Duodenal mucosa (tissue), 2 donors: ENCODE measurements at regions not wholly inside any gene's neighbourhood (a gene's known extent, or its start where the extent isn't known, plus 50 kb on each side); places are given as distances from the start of the nearest gene placed in this dataset.

Experiments
- H3K27ac ChIP-seq: one replicate; pipeline ENCODE4 v1.7.0; 2013; ENCODE audit warnings: low read depth, low read length
- H3K27me3 ChIP-seq, 2 donors: one replicate each; pipeline ENCODE4 v1.7.0; 2013; ENCODE audit warnings: low read length in 2 of 2, control low read depth in 1 of 2; ENCODE audit not compliant: insufficient read depth in 2 of 2, control insufficient read depth in 1 of 2
- H3K36me3 ChIP-seq, 2 donors: one replicate each; pipeline ENCODE4 v1.7.0; 2013; ENCODE audit warnings: low read length in 2 of 2, control low read depth in 1 of 2; ENCODE audit not compliant: insufficient read depth in 2 of 2, control insufficient read depth in 1 of 2
- H3K4me1 ChIP-seq, 2 donors: one replicate each; pipeline ENCODE4 v1.7.0; 2013; ENCODE audit warnings: low read length in 2 of 2, control low read depth in 1 of 2; ENCODE audit not compliant: insufficient read depth in 2 of 2, control insufficient read depth in 1 of 2
- H3K4me3 ChIP-seq, 2 donors: one replicate each; pipeline ENCODE4 v1.7.0; 2013; ENCODE audit warnings: low read length in 2 of 2, low read depth in 1 of 2
- H3K9ac ChIP-seq, 2 donors: one replicate each; pipeline ENCODE4 v1.7.0; 2013; ENCODE audit warnings: low read length in 2 of 2, low read depth in 1 of 2
- H3K9me3 ChIP-seq, 2 donors: one replicate each; pipeline ENCODE4 v1.7.0; 2013; ENCODE audit warnings: low read length in 2 of 2, control low read depth in 1 of 2; ENCODE audit not compliant: control insufficient read depth in 1 of 2

GRCh38 chr16:51762081-51762996, 611.3 kb upstream of the SALL1 start:
- Histone ChIP-seq H3K9me3 (no peaks in the 10 kb centered on the region), H3K27ac (no peak overlapping the region), H3K36me3 (no peaks in the 10 kb centered on the region), H3K9ac (no peak overlapping the region), H3K27me3 (peaks cover 10 to 11% of the 10 kb centered on the region in 2 donors), H3K4me1 (no peaks in the 10 kb centered on the region), H3K4me3 (no peak overlapping the region)

DNA sequence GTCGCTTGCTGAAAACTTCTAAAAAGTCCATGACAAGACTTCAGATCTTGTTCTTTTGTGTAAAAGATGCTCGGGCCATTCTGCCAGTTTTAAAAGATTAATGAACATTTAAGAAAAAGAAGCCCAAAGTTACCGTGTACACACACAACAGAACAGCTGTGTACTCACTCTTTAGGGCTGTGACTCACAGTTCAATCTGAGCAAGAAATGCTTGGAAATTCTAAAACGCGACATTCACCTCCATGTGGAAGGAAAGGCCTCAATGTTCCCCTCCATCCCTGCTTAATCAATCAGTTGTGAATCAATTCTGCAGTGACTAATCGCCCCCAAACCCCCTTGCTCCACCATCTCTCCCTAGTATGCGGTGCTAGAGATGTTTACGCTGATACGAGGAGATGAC, 609.9 kb upstream of the SALL1 start:
- Histone ChIP-seq H3K27ac (no peak overlapping the region), H3K36me3 (no peaks in the 10 kb centered on the region), H3K4me3 (no peak overlapping the region), H3K9ac (no peak overlapping the region), H3K4me1 (no peaks in the 10 kb centered on the region), H3K9me3 (no peaks in the 10 kb centered on the region), H3K27me3 (peaks cover 10 to 11% of the 10 kb centered on the region in 2 donors)

- no peak overlapping the region for H3K27ac ChIP-seq
- no peaks in the 10 kb centered on the region for H3K36me3 ChIP-seq
- H3K27me3 ChIP-seq, result peaks cover 10 to 14% of the 10 kb centered on the region in 2 donors
- H3K4me3 ChIP-seq, result no peak overlapping the region
- no peaks in the 10 kb centered on the region for H3K4me1 ChIP-seq
- no peaks in the 10 kb centered on the region for H3K9me3 ChIP-seq
- H3K9ac ChIP-seq, result no peak overlapping the region
These were observed 608.9 kb upstream of the SALL1 start for GRCh38 chr16:51759999-51760398.

DNA sequence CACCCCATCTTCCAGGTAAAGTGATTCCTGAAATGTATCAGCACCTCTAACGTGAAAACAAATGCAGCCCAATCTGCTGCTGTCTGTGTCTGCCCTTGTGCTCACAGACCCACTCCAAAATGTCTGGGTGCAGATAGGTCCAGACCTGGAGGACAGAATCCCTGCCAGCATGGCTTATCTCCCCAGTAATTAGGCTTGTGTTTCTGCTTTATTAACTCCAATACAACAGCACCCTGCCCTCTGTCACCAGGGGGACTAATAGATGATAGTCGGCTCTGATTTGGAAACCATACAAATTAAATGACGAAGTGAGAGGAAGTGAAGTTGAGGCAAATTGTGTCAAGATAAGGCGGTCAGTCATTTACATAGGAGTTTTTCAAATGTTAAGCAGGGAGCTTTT, 608.3 kb upstream of the SALL1 start:
- peaks cover 12 to 21% of the 10 kb centered on the region in 2 donors for H3K27me3 ChIP-seq
- no peak overlapping the region for H3K27ac ChIP-seq
- no peaks in the 10 kb centered on the region for H3K36me3 ChIP-seq
- H3K4me3 ChIP-seq, result no peak overlapping the region
- H3K9ac ChIP-seq, result no peak overlapping the region
- no peaks in the 10 kb centered on the region for H3K4me1 ChIP-seq
- no peaks in the 10 kb centered on the region for H3K9me3 ChIP-seq

DNA sequence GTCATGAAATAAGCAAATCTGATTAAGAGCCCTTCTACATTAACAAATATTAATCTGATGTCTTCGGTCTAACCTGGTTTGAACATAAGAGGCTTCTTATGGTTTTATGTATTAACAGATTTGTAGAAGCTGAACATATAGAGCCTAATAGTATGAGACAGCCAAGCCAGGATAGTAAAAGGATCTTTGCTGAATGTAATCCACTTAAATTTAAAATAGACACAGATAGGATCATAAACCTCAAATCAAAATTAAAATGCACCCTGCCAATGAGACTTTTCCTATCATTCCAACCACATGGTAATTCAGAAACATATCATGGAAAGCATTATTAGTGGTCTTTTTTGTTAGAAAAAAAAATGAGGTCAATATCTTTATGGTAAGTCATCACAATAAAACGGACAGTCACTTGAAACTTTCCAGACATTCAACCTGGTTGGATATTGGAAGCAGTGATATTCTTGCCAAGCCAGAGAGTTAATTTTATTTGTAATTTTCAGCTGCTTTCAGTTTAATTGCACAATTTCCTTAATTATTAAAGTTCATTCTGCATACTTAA, 606.9 kb upstream of the SALL1 start:
- Histone ChIP-seq H3K4me1 (no peaks in the 10 kb centered on the region), H3K27ac (no peak overlapping the region), H3K36me3 (no peaks in the 10 kb centered on the region), H3K4me3 (no peak overlapping the region), H3K9ac (no peak overlapping the region), H3K27me3 (peaks cover 12 to 21% of the 10 kb centered on the region in 2 donors), H3K9me3 (no peaks in the 10 kb centered on the region)

DNA sequence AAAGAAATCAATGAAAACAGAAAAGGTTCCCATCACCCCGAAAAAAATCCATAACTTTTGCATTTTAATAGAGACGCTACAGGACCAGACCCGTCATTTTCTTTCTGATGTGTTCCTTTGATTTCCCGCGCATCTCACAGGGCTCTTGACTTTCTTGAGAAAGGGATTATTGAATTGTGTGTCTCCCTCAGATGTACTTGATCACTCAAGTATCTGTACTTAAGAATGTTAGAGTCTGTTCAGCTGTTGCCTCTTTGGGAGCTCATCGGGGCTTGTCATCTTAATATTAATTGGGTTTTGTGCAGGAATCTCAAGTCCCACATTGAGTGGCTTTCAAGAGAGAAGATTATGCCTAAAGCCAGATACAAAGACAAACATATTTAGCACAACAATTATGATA, 606.4 kb upstream of the SALL1 start:
- Histone ChIP-seq H3K9ac (no peak overlapping the region), H3K36me3 (no peaks in the 10 kb centered on the region), H3K4me1 (no peaks in the 10 kb centered on the region), H3K4me3 (no peak overlapping the region), H3K9me3 (no peaks in the 10 kb centered on the region), H3K27me3 (peaks cover 12 to 21% of the 10 kb centered on the region in 2 donors), H3K27ac (no peak overlapping the region)

- no peaks in the 10 kb centered on the region for H3K9me3 ChIP-seq
- peaks cover 12 to 21% of the 10 kb centered on the region in 2 donors for H3K27me3 ChIP-seq
- no peak overlapping the region for H3K9ac ChIP-seq
- H3K4me1 ChIP-seq, result no peaks in the 10 kb centered on the region
- no peak overlapping the region for H3K27ac ChIP-seq
- H3K4me3 ChIP-seq, result no peak overlapping the region
- no peaks in the 10 kb centered on the region for H3K36me3 ChIP-seq
These were observed 606.0 kb upstream of the SALL1 start for GRCh38 chr16:51757124-51757470.

GRCh38 chr16:51756447-51757123, 605.5 kb upstream of the SALL1 start:
- Histone ChIP-seq H3K9me3 (no peaks in the 10 kb centered on the region), H3K4me3 (no peak overlapping the region), H3K9ac (no peak overlapping the region), H3K36me3 (no peaks in the 10 kb centered on the region), H3K27me3 (peaks cover 8 to 17% of the 10 kb centered on the region in 2 donors), H3K4me1 (no peaks in the 10 kb centered on the region), H3K27ac (no peak overlapping the region)

DNA sequence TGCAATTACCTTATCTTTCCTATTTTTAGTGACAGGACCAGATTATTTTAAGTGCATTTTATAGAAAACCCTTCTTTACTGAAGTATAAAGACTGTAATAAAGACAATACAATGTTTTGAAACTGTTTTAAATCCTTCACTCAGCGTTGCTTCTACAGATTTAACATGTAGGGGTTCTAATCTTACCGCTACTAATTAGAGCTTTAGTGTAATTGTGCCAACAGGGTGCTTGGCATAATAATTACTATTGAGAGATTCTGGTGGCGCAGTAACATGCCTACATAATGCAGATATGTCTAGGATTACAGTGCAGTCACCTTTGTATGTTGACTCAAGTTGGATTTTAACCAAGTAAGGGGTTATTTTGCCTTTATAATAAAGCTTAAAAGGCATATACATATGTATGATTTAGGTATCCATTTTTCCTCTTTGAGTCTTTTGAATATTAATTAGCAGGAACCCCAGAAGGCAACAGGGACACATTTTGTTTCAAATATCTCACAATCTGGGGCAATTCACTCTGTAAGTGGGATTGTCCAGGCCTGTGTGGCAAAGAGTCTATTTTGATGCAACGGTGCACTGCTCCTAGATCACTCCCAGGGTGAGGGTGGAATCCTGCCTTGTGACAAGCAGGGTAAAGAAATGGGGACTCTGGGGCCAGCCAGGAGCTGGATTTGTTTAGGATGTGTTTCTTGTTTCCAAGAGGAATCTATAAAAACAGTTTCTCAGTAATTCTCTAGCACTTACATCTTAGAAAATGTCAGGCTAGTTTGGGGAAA, 604.7 kb upstream of the SALL1 start:
- Histone ChIP-seq H3K9me3 (no peaks in the 10 kb centered on the region), H3K4me3 (no peak overlapping the region), H3K27ac (no peak overlapping the region), H3K36me3 (no peaks in the 10 kb centered on the region), H3K4me1 (no peaks in the 10 kb centered on the region), H3K27me3 (peaks cover 2 to 10% of the 10 kb centered on the region in 2 donors), H3K9ac (no peak overlapping the region)
